Prostate gland (tissue), 2 donors: ENCODE measurements at regions not wholly inside any gene's neighbourhood (a gene's known extent, or its start where the extent isn't known, plus 50 kb on each side); places are given as distances from the start of the nearest gene placed in this dataset.

Experiments used
- POLR2A ChIP-seq: fragments of 450-650 bp; IDR thresholded peaks from one replicate; pipeline ENCODE4 v1.6.1; 2016; ENCODE audit warnings: antibody characterized with exemption, mild to moderate bottlenecking
- POLR2AphosphoS5 ChIP-seq: sonication (generic); formaldehyde crosslinking; IDR thresholded peaks from one replicate; pipeline ENCODE4 v1.6.1; 2017; ENCODE audit warnings: antibody characterized with exemption
- TF ChIP-seq, protein P1 (sequence below), 4 experiments: fragments of 200-600 bp in 2 of 4; fragments of 450-650 bp in 2 of 4; sonication (generic) in 2 of 4; IDR thresholded peaks; 1 replicate in 3 of 4; 2 replicates in 1 of 4; pipeline ENCODE4 v1.5.1; 2016 to 2019; ENCODE audit warnings: antibody characterized with exemption in 4 of 4, mild to moderate bottlenecking in 2 of 4, moderate library complexity in 2 of 4

DNA sequence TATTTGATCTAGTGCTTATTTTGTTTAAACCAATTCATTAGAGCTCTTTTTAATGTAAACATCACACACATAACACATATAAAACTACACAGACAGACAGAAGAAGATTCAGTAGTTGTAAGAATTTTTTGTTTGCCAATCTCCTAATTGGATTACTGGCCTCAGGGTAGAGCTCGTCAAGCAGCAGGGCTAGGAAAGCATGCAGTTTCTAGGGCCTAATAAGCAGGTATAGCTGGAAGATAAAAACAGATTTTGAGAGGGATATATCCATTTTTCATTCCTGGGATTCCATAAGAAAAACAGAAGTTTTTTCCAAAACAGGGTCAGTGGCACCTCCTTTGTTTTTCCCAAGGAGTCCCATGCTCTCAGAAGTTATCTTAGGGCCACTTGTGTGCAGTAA, 265.2 kb upstream of the SGO1 start:
- TF ChIP-seq, protein P1, sequence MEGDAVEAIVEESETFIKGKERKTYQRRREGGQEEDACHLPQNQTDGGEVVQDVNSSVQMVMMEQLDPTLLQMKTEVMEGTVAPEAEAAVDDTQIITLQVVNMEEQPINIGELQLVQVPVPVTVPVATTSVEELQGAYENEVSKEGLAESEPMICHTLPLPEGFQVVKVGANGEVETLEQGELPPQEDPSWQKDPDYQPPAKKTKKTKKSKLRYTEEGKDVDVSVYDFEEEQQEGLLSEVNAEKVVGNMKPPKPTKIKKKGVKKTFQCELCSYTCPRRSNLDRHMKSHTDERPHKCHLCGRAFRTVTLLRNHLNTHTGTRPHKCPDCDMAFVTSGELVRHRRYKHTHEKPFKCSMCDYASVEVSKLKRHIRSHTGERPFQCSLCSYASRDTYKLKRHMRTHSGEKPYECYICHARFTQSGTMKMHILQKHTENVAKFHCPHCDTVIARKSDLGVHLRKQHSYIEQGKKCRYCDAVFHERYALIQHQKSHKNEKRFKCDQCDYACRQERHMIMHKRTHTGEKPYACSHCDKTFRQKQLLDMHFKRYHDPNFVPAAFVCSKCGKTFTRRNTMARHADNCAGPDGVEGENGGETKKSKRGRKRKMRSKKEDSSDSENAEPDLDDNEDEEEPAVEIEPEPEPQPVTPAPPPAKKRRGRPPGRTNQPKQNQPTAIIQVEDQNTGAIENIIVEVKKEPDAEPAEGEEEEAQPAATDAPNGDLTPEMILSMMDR (IDR thresholded peaks at IDR 0.05) = no peak
- TF ChIP-seq POLR2AphosphoS5 = no peak
- TF ChIP-seq POLR2A = no peak
